Stimulated activated CD4-positive, alpha-beta T cell treated with anti-CD3 and anti-CD28 coated beads, Interleukin-2, amount 100 ng/mL, for 4 hours (primary cell): ENCODE measurements at regions not wholly inside any gene's neighbourhood (a gene's known extent, or its start where the extent isn't known, plus 50 kb on each side); places are given as distances from the start of the nearest gene placed in this dataset.
"Not testable (repeated sequence)": the region's sequence is repeated elsewhere in the genome, so short reads cannot be mapped to it uniquely, and the experiment has no call there.

Experiments used
- DNase-seq: peaks from one replicate; pipeline ENCODE4 v3.0.0-alpha.2; 2020; ENCODE audit warnings: low read depth

GRCh38 chr13:76289558-76289957 lies 596.6 kb downstream of the KCTD12 start:
- DNase-seq: no peak

GRCh38 chr13:76286178-76286577 lies 600.0 kb downstream of the KCTD12 start:
- no peak for DNase-seq

- DNase-seq: no peak
Measured at GRCh38 chr13:76285463-76285862, 600.7 kb downstream of the KCTD12 start.

- DNase-seq: not testable (repeated sequence)
Measured at GRCh38 chr13:76279766-76280165, 606.4 kb downstream of the KCTD12 start.

- DNase-seq: no peak
Measured at GRCh38 chr13:76271728-76272232, 614.4 kb downstream of the KCTD12 start.

- DNase-seq: not testable (repeated sequence)
Measured at GRCh38 chr13:76268307-76268706, 617.9 kb downstream of the KCTD12 start.

- DNase-seq: no peak
Measured at GRCh38 chr13:76267216-76267615, 619.0 kb downstream of the KCTD12 start.

- DNase-seq: no peak
Measured at GRCh38 chr13:76266561-76266960, 619.6 kb downstream of the KCTD12 start.

- no peak for DNase-seq
Measured at GRCh38 chr13:76250211-76250610, 614.1 kb downstream of the LMO7 start.

GRCh38 chr13:76245920-76246319 lies 609.8 kb downstream of the LMO7 start:
- no peak for DNase-seq

- DNase-seq: no peak
Measured at GRCh38 chr13:76245211-76245610, 609.1 kb downstream of the LMO7 start.

GRCh38 chr13:76243120-76243519 lies 607.0 kb downstream of the LMO7 start:
- DNase-seq: not testable (repeated sequence)

GRCh38 chr13:76239031-76239680 lies 603.0 kb downstream of the LMO7 start:
- no peak for DNase-seq

- DNase-seq: no peak
Measured at GRCh38 chr13:76231522-76232167, 595.5 kb downstream of the LMO7 start.

GRCh38 chr13:76229281-76229680 lies 593.2 kb downstream of the LMO7 start:
- DNase-seq: no peak

- no peak for DNase-seq
Measured at GRCh38 chr13:76226941-76227340, 590.8 kb downstream of the LMO7 start.

GRCh38 chr13:76225815-76226489 lies 589.8 kb downstream of the LMO7 start:
- DNase-seq: no peak

- DNase-seq: no peak
Measured at GRCh38 chr13:76223999-76224398, 587.9 kb downstream of the LMO7 start.

- no peak for DNase-seq
Measured at GRCh38 chr13:76223565-76223964, 587.4 kb downstream of the LMO7 start.

- no peak for DNase-seq
Measured at GRCh38 chr13:76222511-76222910, 586.4 kb downstream of the LMO7 start.

- DNase-seq: no peak
Measured at GRCh38 chr13:76216729-76217128, 580.6 kb downstream of the LMO7 start.

GRCh38 chr13:76214001-76214400 lies 577.9 kb downstream of the LMO7 start:
- DNase-seq: no peak

GRCh38 chr13:76213423-76213904 lies 577.3 kb downstream of the LMO7 start:
- no peak for DNase-seq
